ENCODE measurements at regions not wholly inside any gene's neighbourhood (a gene's known extent, or its start where the extent isn't known, plus 50 kb on each side); places are given as distances from the start of the nearest gene placed in this dataset.
"Not testable (repeated sequence)": the region's sequence is repeated elsewhere in the genome, so short reads cannot be mapped to it uniquely, and the experiment has no call there.

DNA sequence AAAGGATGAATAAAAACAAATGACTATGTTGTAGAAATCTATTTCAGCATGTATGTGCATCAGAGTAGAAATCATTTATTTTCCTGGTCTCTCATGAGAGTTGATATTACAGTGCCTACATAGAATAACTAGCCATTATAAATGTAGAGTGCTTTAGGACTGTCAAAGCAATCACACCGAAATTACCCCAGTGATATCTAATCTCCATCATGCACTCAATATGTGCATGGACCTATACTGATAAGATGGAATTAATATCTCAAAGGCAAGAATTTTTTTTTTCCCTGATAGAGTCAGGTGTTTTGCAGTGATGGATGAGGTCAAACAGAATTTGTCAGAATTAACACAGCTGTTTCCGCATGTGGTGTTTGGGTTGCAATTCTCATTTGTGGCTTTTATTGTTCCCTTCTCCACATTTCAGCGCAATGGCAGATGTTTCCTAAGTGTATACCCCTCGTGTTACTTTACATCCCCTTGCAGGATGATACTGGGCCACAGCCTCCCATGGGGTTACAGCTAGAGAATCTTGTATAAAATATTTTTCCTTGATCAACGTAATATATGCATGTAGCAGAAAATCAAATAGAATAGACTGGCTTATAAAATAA lies 298.8 kb downstream of the RASEF start:
- DNase-seq: no peak
- no peak overlapping the region for H3K4me3 Mint-ChIP-seq
- no peaks in the 10 kb centered on the region for H3K27me3 Mint-ChIP-seq (ENCODE audit: insufficient read depth)
- Histone ChIP-seq H3K4me1 (ENCODE audit: control insufficient read depth, insufficient read depth, low read length) (no peaks in the 10 kb centered on the region), H3K36me3 (ENCODE audit: control insufficient read depth, insufficient read depth, low read length) (no peaks in the 10 kb centered on the region), H3K27ac (ENCODE audit: low read depth, low read length) (no peak overlapping the region), H3K4me3 (ENCODE audit: low read length) (no peak overlapping the region), H3K9me3 (ENCODE audit: control insufficient read depth, low read length) (no peaks in the 10 kb centered on the region), H3K27me3 (ENCODE audit: control insufficient read depth, insufficient read depth, low read length, poor library complexity, severe bottlenecking) (no peaks in the 10 kb centered on the region), H3K9ac (ENCODE audit: extremely low read depth, low read length, poor library complexity, severe bottlenecking) (no peak overlapping the region)
- peaks cover 3% of the 10 kb centered on the region for H3K9me3 Mint-ChIP-seq
- TF ChIP-seq, protein P1, sequence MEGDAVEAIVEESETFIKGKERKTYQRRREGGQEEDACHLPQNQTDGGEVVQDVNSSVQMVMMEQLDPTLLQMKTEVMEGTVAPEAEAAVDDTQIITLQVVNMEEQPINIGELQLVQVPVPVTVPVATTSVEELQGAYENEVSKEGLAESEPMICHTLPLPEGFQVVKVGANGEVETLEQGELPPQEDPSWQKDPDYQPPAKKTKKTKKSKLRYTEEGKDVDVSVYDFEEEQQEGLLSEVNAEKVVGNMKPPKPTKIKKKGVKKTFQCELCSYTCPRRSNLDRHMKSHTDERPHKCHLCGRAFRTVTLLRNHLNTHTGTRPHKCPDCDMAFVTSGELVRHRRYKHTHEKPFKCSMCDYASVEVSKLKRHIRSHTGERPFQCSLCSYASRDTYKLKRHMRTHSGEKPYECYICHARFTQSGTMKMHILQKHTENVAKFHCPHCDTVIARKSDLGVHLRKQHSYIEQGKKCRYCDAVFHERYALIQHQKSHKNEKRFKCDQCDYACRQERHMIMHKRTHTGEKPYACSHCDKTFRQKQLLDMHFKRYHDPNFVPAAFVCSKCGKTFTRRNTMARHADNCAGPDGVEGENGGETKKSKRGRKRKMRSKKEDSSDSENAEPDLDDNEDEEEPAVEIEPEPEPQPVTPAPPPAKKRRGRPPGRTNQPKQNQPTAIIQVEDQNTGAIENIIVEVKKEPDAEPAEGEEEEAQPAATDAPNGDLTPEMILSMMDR (conservative IDR thresholded peaks at IDR 0.05): no peak
- H3K27ac Mint-ChIP-seq: no peak overlapping the region
- WGBS, 2 experiments (ENCODE audit: insufficient coverage in 1 of 2, insufficient read length in 1 of 2): 90% methylated on average over 5 of the region's 5 CpGs; no CpG with 5 or more reads in 1 of the 2 experiments
- peaks cover 16% of the 10 kb centered on the region for H3K36me3 Mint-ChIP-seq (ENCODE audit: low read depth)
- H3K4me1 Mint-ChIP-seq: no peaks in the 10 kb centered on the region

DNA sequence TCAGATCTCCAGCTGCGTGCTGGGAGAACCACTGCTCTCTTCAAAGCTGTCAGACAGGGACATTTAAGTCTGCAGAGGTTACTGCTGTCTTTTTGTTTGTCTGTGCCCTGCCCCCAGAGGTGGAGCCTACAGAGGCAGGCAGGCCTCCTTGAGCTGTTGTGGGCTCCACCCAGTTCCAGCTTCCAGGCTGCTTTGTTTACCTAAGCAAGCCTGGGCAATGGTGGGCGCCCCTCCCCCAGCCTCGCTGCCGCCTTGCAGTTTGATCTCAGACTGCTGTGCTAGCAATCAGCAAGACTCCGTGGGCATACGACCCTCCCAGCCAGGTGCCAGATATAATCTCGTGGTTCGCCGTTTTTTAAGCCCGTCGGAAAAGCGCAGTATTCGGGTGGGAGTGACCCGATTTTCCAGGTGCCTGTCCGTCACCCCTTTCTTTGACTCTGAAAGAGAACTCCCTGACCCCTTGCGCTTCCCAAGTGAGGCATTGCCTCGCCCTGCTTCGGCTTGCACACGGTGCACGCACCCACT lies 288.2 kb downstream of the RASEF start:
- DNase-seq; H3K4me1 ChIP-seq (ENCODE audit: control insufficient read depth, insufficient read depth, low read length); H3K36me3 ChIP-seq (ENCODE audit: control insufficient read depth, insufficient read depth, low read length); H3K9me3 ChIP-seq (ENCODE audit: control insufficient read depth, low read length); H3K4me3 ChIP-seq (ENCODE audit: low read length); H3K27me3 Mint-ChIP-seq (ENCODE audit: insufficient read depth); H3K27me3 ChIP-seq (ENCODE audit: control insufficient read depth, insufficient read depth, low read length, poor library complexity, severe bottlenecking); H3K27ac ChIP-seq (ENCODE audit: low read depth, low read length); H3K9ac ChIP-seq (ENCODE audit: extremely low read depth, low read length, poor library complexity, severe bottlenecking); H3K4me3 Mint-ChIP-seq: not testable (repeated sequence)
- peaks cover 16% of the 10 kb centered on the region for H3K9me3 Mint-ChIP-seq
- peaks cover 14% of the 10 kb centered on the region for H3K4me1 Mint-ChIP-seq
- WGBS, 2 experiments (ENCODE audit: insufficient coverage in 1 of 2, insufficient read length in 1 of 2): 89 to 95% methylated on average over 9 to 19 of the region's 20 CpGs
- peaks cover 14% of the 10 kb centered on the region for H3K36me3 Mint-ChIP-seq (ENCODE audit: low read depth)
- peak overlapping the region; percentile 68 for H3K27ac Mint-ChIP-seq

DNA sequence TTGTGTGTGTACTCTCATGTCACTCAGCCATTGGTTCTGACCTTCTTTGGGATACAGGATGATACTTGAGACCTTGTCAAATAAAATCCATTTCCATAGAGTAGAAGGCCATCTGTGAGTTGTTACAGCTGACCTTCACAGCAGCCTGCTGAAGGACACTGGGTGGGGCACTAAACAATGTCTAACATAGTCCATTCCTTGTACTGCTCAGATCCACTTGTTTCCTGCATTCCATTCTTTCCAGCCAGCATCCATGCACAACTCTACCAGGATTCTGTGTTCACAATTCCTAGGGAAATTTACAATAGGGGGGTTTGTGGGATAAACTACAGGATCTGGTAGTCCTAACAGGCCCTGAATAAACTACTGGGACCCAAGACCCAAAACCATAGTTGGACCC lies 286.4 kb downstream of the RASEF start:
- Mint-ChIP-seq H3K9me3 (peaks cover 21% of the 10 kb centered on the region), H3K4me3 (no peak overlapping the region), H3K4me1 (peaks cover 14% of the 10 kb centered on the region), H3K36me3 (ENCODE audit: low read depth) (peaks cover 14% of the 10 kb centered on the region), H3K27me3 (ENCODE audit: insufficient read depth) (no peaks in the 10 kb centered on the region), H3K27ac (no peak overlapping the region)
- no peak overlapping the region for H3K9ac ChIP-seq (ENCODE audit: extremely low read depth, low read length, poor library complexity, severe bottlenecking)
- no peak overlapping the region for H3K27ac ChIP-seq (ENCODE audit: low read depth, low read length)
- peaks cover 10% of the 10 kb centered on the region for H3K9me3 ChIP-seq (ENCODE audit: control insufficient read depth, low read length)
- TF ChIP-seq, protein P1 (conservative IDR thresholded peaks at IDR 0.05): no peak
- H3K27me3 ChIP-seq (ENCODE audit: control insufficient read depth, insufficient read depth, low read length, poor library complexity, severe bottlenecking): no peaks in the 10 kb centered on the region
- H3K4me3 ChIP-seq (ENCODE audit: low read length): no peak overlapping the region
- DNase-seq: no peak
- H3K4me1 ChIP-seq (ENCODE audit: control insufficient read depth, insufficient read depth, low read length): no peaks in the 10 kb centered on the region
- no peaks in the 10 kb centered on the region for H3K36me3 ChIP-seq (ENCODE audit: control insufficient read depth, insufficient read depth, low read length)

DNA sequence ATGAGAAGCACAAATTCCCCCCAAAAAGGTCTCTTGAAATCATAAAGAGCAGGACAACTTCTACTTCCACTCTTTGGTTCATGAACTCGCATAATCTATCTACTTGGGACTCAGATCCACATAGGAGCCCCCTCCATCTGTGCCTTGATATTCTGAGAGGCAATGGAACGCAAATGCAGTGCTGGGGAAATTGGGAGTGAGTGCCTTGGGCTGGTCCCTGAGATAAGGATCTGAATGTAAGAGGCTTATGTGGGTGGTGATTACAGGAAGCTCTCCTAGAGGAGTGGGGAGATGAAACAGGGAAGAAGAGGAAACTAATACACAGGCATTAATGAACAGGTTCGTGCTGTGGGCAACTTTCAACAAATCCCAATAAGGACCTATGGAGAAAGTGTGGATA lies 285.6 kb downstream of the RASEF start:
- no peak overlapping the region for H3K4me3 Mint-ChIP-seq
- no peak for DNase-seq
- Histone ChIP-seq H3K9ac (ENCODE audit: extremely low read depth, low read length, poor library complexity, severe bottlenecking) (no peak overlapping the region), H3K27ac (ENCODE audit: low read depth, low read length) (no peak overlapping the region), H3K9me3 (ENCODE audit: control insufficient read depth, low read length) (peaks cover 10% of the 10 kb centered on the region), H3K4me1 (ENCODE audit: control insufficient read depth, insufficient read depth, low read length) (no peaks in the 10 kb centered on the region), H3K27me3 (ENCODE audit: control insufficient read depth, insufficient read depth, low read length, poor library complexity, severe bottlenecking) (no peaks in the 10 kb centered on the region), H3K4me3 (ENCODE audit: low read length) (no peak overlapping the region), H3K36me3 (ENCODE audit: control insufficient read depth, insufficient read depth, low read length) (no peaks in the 10 kb centered on the region)
- H3K36me3 Mint-ChIP-seq (ENCODE audit: low read depth): peaks cover 14% of the 10 kb centered on the region
- TF ChIP-seq, protein P1 (conservative IDR thresholded peaks at IDR 0.05): no peak
- WGBS, 2 experiments (ENCODE audit: insufficient coverage in 1 of 2, insufficient read length in 1 of 2): 98 to 100% methylated on average over 1 to 3 of the region's 3 CpGs
- H3K4me1 Mint-ChIP-seq: peaks cover 14% of the 10 kb centered on the region
- H3K27ac Mint-ChIP-seq: no peak overlapping the region
- no peaks in the 10 kb centered on the region for H3K27me3 Mint-ChIP-seq (ENCODE audit: insufficient read depth)
- peaks cover 21% of the 10 kb centered on the region for H3K9me3 Mint-ChIP-seq

DNA sequence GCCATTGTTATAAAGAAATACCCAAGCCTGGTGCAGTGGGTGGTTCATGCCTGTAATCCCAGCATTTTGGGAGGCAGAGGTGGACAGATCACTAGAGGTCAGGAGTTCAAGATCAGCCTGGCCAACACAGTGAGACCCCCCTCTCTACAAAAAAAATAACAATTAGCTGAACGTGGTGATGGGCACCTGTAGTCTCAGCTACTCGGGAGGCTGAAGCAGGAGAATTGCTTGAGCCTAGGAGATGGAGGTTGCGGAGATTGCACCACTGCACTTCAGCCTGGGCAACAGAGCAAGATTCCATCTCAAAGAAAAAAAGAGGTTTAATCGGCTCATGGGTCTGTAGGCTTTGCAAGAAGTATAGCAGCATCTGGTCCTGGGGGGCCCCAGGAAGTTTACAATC lies 284.0 kb downstream of the RASEF start:
- not testable (repeated sequence) for H3K4me3 Mint-ChIP-seq; DNase-seq; H3K27ac ChIP-seq (ENCODE audit: low read depth, low read length); H3K36me3 ChIP-seq (ENCODE audit: control insufficient read depth, insufficient read depth, low read length); H3K9ac ChIP-seq (ENCODE audit: extremely low read depth, low read length, poor library complexity, severe bottlenecking); H3K27ac Mint-ChIP-seq; H3K27me3 Mint-ChIP-seq (ENCODE audit: insufficient read depth); H3K4me3 ChIP-seq (ENCODE audit: low read length); H3K4me1 ChIP-seq (ENCODE audit: control insufficient read depth, insufficient read depth, low read length); H3K9me3 ChIP-seq (ENCODE audit: control insufficient read depth, low read length); H3K27me3 ChIP-seq (ENCODE audit: control insufficient read depth, insufficient read depth, low read length, poor library complexity, severe bottlenecking)
- 92 to 94% methylated on average over 4 of the region's 4 CpGs for WGBS, 2 experiments (ENCODE audit: insufficient coverage in 1 of 2, insufficient read length in 1 of 2)
- peaks cover 17% of the 10 kb centered on the region for H3K36me3 Mint-ChIP-seq (ENCODE audit: low read depth)
- H3K4me1 Mint-ChIP-seq: peaks cover 14% of the 10 kb centered on the region
- H3K9me3 Mint-ChIP-seq: peaks cover 16% of the 10 kb centered on the region
